Ovary (tissue), 3 donors: ENCODE measurements at regions not wholly inside any gene's neighbourhood (a gene's known extent, or its start where the extent isn't known, plus 50 kb on each side); places are given as distances from the start of the nearest gene placed in this dataset.

Source experiments
- EP300 ChIP-seq: sonication (generic); formaldehyde crosslinking; IDR thresholded peaks from one replicate; pipeline ENCODE4 v1.6.1; 2017; ENCODE audit warnings: antibody characterized with exemption
- POLR2A ChIP-seq: fragments of 450-650 bp; IDR thresholded peaks from one replicate; pipeline ENCODE4 v1.6.1; 2017; ENCODE audit warnings: antibody characterized with exemption, mild to moderate bottlenecking, moderate library complexity
- TF ChIP-seq, protein P1 (sequence below), 3 donors: fragments of 450-650 bp in 2 of 3; fragments of 200-600 bp in 1 of 3; IDR thresholded peaks; one replicate each; pipeline versions ENCODE4 v1.5.1 to v1.8.0; 2016 to 2022; ENCODE audit warnings: antibody characterized with exemption in 3 of 3, mild to moderate bottlenecking in 1 of 3
- donor health status: DM: no; HTN: no; CAD: no.

DNA sequence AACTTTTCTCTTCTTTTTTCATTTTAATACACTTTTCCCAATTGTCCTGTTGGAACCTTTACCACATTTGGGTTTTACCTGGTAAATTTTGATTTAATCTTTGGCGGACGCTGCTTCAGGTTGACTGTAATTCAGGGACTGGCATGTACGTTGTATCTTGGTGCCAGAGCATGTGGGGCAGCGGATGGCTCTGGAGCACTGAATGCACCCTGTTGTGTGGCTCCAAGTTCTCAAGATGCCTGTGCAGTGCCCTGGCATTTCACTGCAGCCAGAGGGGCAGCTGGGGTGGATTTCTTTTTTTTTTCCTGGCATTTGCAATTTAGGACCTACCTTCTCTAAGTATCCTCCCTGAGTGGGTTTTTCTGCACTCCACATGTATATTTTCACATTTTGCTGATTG is 242.2 kb downstream of the BLID start:
- TF ChIP-seq, protein P1, sequence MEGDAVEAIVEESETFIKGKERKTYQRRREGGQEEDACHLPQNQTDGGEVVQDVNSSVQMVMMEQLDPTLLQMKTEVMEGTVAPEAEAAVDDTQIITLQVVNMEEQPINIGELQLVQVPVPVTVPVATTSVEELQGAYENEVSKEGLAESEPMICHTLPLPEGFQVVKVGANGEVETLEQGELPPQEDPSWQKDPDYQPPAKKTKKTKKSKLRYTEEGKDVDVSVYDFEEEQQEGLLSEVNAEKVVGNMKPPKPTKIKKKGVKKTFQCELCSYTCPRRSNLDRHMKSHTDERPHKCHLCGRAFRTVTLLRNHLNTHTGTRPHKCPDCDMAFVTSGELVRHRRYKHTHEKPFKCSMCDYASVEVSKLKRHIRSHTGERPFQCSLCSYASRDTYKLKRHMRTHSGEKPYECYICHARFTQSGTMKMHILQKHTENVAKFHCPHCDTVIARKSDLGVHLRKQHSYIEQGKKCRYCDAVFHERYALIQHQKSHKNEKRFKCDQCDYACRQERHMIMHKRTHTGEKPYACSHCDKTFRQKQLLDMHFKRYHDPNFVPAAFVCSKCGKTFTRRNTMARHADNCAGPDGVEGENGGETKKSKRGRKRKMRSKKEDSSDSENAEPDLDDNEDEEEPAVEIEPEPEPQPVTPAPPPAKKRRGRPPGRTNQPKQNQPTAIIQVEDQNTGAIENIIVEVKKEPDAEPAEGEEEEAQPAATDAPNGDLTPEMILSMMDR (IDR thresholded peaks at IDR 0.05) = no peak
- TF ChIP-seq POLR2A (no peak), EP300 (no peak)
